ENCODE measurements at regions not wholly inside any gene's neighbourhood (a gene's known extent, or its start where the extent isn't known, plus 50 kb on each side); places are given as distances from the start of the nearest gene placed in this dataset.

DNA sequence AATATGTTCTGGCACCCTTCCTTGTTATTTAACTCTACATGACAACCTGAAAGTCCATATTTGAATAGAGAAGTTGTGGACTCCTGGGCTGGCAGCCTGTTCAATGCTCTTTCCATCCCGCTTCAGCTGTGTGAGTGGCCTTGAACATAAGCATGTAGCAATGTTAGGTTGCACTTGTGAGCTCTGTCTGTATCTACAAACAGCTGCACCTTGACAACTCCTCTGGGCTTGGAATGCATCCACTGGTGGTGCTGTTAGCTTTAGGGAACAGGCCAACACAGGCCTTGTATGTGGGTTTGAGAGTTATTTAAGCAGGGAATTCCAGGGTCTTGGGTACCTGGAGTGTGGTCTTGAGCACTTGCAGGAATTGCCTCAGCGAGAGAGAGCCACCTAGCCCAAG is 141.2 kb downstream of the DTHD1 start:
- TF ChIP-seq, protein P1, sequence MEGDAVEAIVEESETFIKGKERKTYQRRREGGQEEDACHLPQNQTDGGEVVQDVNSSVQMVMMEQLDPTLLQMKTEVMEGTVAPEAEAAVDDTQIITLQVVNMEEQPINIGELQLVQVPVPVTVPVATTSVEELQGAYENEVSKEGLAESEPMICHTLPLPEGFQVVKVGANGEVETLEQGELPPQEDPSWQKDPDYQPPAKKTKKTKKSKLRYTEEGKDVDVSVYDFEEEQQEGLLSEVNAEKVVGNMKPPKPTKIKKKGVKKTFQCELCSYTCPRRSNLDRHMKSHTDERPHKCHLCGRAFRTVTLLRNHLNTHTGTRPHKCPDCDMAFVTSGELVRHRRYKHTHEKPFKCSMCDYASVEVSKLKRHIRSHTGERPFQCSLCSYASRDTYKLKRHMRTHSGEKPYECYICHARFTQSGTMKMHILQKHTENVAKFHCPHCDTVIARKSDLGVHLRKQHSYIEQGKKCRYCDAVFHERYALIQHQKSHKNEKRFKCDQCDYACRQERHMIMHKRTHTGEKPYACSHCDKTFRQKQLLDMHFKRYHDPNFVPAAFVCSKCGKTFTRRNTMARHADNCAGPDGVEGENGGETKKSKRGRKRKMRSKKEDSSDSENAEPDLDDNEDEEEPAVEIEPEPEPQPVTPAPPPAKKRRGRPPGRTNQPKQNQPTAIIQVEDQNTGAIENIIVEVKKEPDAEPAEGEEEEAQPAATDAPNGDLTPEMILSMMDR (IDR thresholded peaks at IDR 0.05; ENCODE audit: low read depth, low read length), result no peak
- no peak for TF ChIP-seq EZH2phosphoT487 (IDR thresholded peaks at IDR 0.05; ENCODE audit: low read depth)
